ENCODE measurements at regions not wholly inside any gene's neighbourhood (a gene's known extent, or its start where the extent isn't known, plus 50 kb on each side); places are given as distances from the start of the nearest gene placed in this dataset.

- no peak overlapping the region for H3K4me2 ChIP-seq (ENCODE audit: insufficient read depth in 1 of 2, low read depth in 2 of 2, low read length in 2 of 2)
- H3K9ac ChIP-seq (replicated peaks in 1 of 4; ENCODE audit: extremely low read depth in 1 of 4, low read depth in 3 of 4, low read length in 3 of 4) = no peak overlapping the region
- 68% methylated on average over 5 of the region's 5 CpGs; no CpG with 5 or more reads in 1 of the 2 experiments for WGBS, 2 experiments (ENCODE audit: extremely low coverage in 1 of 2, insufficient coverage in 1 of 2, insufficient read length in 1 of 2, insufficient replicate concordance in 2 of 2, low coverage in 1 of 2, low lambda C conversion rate in 2 of 2, missing lambda C conversion rate in 1 of 2)
- TF ChIP-seq NANOG (IDR thresholded peaks at IDR 0.05; ENCODE audit: insufficient read depth, low read depth, low read length, poor library complexity, severe bottlenecking) (no peak), RBBP5 (IDR thresholded peaks at IDR 0.05; ENCODE audit: borderline replicate concordance, low read depth, low read length) (no peak), EZH2 (IDR thresholded peaks at IDR 0.05; ENCODE audit: low read depth, low read length, severe bottlenecking) (no peak), RAD21 (IDR thresholded peaks at IDR 0.05 in 1 of 2, conservative IDR thresholded peaks at IDR 0.05 in 1 of 2; ENCODE audit: low read depth in 2 of 2, low read length in 2 of 2) (peak; percentile 84), CTCF (IDR thresholded peaks at IDR 0.05; ENCODE audit: control extremely low read depth in 1 of 3, insufficient read depth in 1 of 3, low read depth in 1 of 3, low read length in 3 of 3) (peak; percentile 59 to 76 (median 70)), TBP (IDR thresholded peaks at IDR 0.05; ENCODE audit: low read depth, low read length) (peak; percentile 85)
- H2BK12ac ChIP-seq (ENCODE audit: low read depth, low read length) = no peak overlapping the region
- no peak overlapping the region for H3K4me3 ChIP-seq (ENCODE audit: extremely low read depth in 1 of 4, insufficient read depth in 2 of 4, low read depth in 3 of 4, low read length in 4 of 4)
- no peak overlapping the region for H2BK15ac ChIP-seq (ENCODE audit: low read length)
- no peak overlapping the region for H3K14ac ChIP-seq (ENCODE audit: insufficient read length)
- no peaks in the 10 kb centered on the region for H3K27me3 ChIP-seq (replicated peaks in 1 of 4; ENCODE audit: control insufficient read depth in 3 of 4, extremely low read depth in 1 of 4, insufficient read depth in 3 of 4, low read length in 3 of 4)
- H3K23ac ChIP-seq (ENCODE audit: insufficient read length) = no peak overlapping the region
- H3K56ac ChIP-seq (replicated peaks; ENCODE audit: insufficient read length, low read depth, low read length) = no peak overlapping the region
- no peaks in the 10 kb centered on the region for H4K20me1 ChIP-seq (replicated peaks in 1 of 2; ENCODE audit: control insufficient read depth in 1 of 2, insufficient read depth in 2 of 2, low read length in 2 of 2)
- H4K5ac ChIP-seq (ENCODE audit: insufficient read length, low read depth, low read length) = no peak overlapping the region
- H3K4me1 ChIP-seq (replicated peaks in 1 of 4; ENCODE audit: control insufficient read depth in 3 of 4, insufficient read depth in 4 of 4, low read length in 3 of 4) = peaks cover 0 to 4% (median 2%) of the 10 kb centered on the region in 4 experiments; a peak in 3 of 7 replicates
- no peak overlapping the region for H4K91ac ChIP-seq (replicated peaks; ENCODE audit: insufficient read length, low read length)
- DNase-seq (ENCODE audit: low read depth in 1 of 2, low spot score in 2 of 2) = peak; percentile 34 to 48
- H3K79me1 ChIP-seq (ENCODE audit: low read depth, low read length) = no peaks in the 10 kb centered on the region
- H3K9me3 ChIP-seq (ENCODE audit: insufficient read depth in 2 of 2, low read depth in 1 of 2, low read length in 1 of 2) = no peaks in the 10 kb centered on the region
- no peak overlapping the region for H2AFZ ChIP-seq (ENCODE audit: low read length)
- H2BK20ac ChIP-seq (ENCODE audit: low read length) = no peak overlapping the region
- H3K4ac ChIP-seq (replicated peaks; ENCODE audit: insufficient read length, low read depth, low read length) = no peak overlapping the region
- H2AK5ac ChIP-seq (ENCODE audit: low read depth, low read length) = no peak overlapping the region
- H3K23me2 ChIP-seq (ENCODE audit: low read depth, low read length) = no peaks in the 10 kb centered on the region
- no peak overlapping the region for H2BK120ac ChIP-seq (replicated peaks; ENCODE audit: low read depth, low read length)
- CTCF ChIA-PET (ENCODE audit: partially characterized antibody) = interaction anchor here (0.6 to 1.9 kb wide), 13 partner anchors 9 to 229 kb away, joined by 3 to 8 read pairs (median 3); no protein-coding TSS in a partner anchor
- H3K18ac ChIP-seq (ENCODE audit: extremely low read depth, low read length) = no peak overlapping the region
- H4K8ac ChIP-seq (ENCODE audit: extremely low read depth, insufficient read depth, low read length) = no peak overlapping the region
- POLR2A ChIA-PET (ENCODE audit: partially characterized antibody) = interaction anchor here (0.5 kb wide), 1 partner anchor 572 kb away, joined by 3 read pairs; no protein-coding TSS in a partner anchor
- peak; percentile 78 for FAIRE-seq
- H3K79me2 ChIP-seq (ENCODE audit: control insufficient read depth in 1 of 2, insufficient read depth in 2 of 2, low read length in 2 of 2) = no peaks in the 10 kb centered on the region
- H3K27ac ChIP-seq (ENCODE audit: low read depth, low read length) = no peak overlapping the region
- no peak overlapping the region for H2BK5ac ChIP-seq (ENCODE audit: low read depth, low read length)
- H3K36me3 ChIP-seq (ENCODE audit: control insufficient read depth in 2 of 4, insufficient read depth in 4 of 4, low read length in 3 of 4) = no peaks in the 10 kb centered on the region
Measured at GRCh38 chr13:97574926-97575325, 141.0 kb downstream of the RAP2A start.
